C4-2B (cell line): ENCODE measurements at regions not wholly inside any gene's neighbourhood (a gene's known extent, or its start where the extent isn't known, plus 50 kb on each side); places are given as distances from the start of the nearest gene placed in this dataset.

Experiments used
- H3K27ac ChIP-seq: fragments of 450-650 bp; 2 replicates; pipeline ENCODE4 v1.5.1; 2017
- ZFX ChIP-seq: fragments of 450-650 bp; IDR thresholded peaks from 2 replicates; pipeline ENCODE4 v1.6.1; 2017
- TF ChIP-seq, protein P1 (sequence below): fragments of 450-650 bp; conservative IDR thresholded peaks from 2 replicates; pipeline ENCODE4 v1.5.1; 2017; ENCODE audit warnings: mild to moderate bottlenecking

DNA sequence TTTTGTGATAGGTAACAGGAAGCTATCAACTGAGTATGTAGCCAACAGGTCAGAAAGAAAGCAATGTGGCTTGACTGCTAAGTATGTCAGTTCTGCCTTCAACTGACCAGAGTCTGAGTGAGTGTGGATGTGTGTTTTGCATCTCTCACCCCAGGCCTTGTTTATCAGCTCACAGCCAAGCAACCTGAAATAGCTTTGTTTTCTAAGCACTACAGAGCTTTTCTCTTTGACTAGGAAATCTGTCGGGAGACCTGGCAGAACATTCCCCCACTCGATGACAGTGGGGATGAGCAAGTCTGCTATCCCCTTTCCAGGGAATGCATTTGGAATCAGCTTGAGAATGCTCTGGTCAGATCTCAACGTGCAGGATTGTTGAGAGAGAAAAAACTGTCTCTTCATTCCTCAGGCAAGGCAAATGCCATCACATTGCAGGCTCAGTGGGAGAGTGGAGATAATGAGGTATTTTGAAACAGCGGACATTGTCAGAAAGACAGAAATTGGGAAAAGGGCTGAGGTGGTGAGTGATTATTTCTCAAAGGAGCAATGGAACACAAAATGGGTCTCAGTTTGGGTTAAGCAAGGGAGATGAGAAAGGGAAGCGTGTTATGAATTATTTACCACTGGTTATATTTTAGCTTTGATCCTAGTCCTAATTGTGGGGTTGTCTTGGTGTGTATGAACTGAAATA is 233.8 kb upstream of the PIK3C3 start:
- H3K27ac ChIP-seq, result no peak overlapping the region
- TF ChIP-seq ZFX, result no peak
- TF ChIP-seq, protein P1, sequence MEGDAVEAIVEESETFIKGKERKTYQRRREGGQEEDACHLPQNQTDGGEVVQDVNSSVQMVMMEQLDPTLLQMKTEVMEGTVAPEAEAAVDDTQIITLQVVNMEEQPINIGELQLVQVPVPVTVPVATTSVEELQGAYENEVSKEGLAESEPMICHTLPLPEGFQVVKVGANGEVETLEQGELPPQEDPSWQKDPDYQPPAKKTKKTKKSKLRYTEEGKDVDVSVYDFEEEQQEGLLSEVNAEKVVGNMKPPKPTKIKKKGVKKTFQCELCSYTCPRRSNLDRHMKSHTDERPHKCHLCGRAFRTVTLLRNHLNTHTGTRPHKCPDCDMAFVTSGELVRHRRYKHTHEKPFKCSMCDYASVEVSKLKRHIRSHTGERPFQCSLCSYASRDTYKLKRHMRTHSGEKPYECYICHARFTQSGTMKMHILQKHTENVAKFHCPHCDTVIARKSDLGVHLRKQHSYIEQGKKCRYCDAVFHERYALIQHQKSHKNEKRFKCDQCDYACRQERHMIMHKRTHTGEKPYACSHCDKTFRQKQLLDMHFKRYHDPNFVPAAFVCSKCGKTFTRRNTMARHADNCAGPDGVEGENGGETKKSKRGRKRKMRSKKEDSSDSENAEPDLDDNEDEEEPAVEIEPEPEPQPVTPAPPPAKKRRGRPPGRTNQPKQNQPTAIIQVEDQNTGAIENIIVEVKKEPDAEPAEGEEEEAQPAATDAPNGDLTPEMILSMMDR, result no peak

DNA sequence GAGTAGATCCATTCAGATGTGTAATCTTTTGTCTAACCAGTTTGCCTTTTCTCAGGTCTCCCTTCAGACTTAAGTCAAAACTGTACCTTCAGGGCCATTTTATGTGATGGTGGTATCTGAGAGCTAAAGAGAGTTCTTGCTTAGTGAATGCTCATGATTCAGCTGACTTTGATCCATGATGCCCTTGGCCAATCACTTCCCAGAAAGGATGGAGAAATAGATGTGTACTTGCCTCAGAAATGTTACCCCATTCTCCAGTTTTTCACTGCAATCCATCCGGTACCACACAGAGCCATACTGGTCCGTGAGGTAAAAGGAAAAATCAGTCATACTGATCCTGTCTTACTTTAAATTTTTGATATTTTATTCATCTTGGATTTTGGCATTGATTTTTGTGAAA is 234.8 kb upstream of the PIK3C3 start:
- TF ChIP-seq ZFX, result no peak
- TF ChIP-seq, protein P1, result no peak
- H3K27ac ChIP-seq, result no peak overlapping the region

DNA sequence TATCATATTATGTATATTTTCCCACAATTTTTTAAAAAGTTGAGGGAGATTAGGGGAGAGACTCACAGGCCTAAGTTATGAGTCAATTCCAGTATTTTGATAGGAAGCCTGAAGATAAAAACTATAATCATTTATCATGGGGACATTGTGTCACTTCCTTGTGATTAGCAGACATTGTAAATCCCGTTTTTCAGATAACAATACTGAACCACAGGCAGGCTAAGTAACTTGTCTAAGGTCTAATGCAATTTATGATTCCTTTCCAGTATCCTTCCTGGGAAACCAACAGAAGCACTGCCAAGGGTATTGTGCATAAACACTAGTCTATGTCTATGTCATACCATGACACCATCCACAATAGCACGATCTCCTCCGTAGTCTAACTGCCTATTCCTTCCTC is 235.2 kb upstream of the PIK3C3 start:
- H3K27ac ChIP-seq, result no peak overlapping the region
- TF ChIP-seq ZFX, result no peak
- TF ChIP-seq, protein P1, result no peak

DNA sequence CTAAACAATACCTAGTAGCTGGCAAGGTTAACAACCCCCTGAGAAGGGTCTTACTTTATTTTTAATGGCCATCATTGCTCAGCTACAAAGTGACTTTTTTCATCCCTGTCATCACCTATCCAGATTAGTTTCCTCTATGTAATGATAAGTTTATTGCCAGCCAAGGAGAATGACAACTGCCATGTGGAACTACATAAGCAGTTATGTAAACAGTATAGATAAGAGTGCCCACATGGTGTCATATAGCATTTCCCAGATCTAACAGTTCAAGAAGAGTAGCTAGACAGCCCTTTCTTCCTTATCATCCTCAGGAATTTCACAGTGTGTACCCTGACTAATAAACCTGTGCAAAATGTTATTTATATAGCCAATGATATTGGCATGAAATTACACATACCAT is 240.2 kb upstream of the PIK3C3 start:
- TF ChIP-seq, protein P1, result no peak
- TF ChIP-seq ZFX, result no peak
- no peak overlapping the region for H3K27ac ChIP-seq

DNA sequence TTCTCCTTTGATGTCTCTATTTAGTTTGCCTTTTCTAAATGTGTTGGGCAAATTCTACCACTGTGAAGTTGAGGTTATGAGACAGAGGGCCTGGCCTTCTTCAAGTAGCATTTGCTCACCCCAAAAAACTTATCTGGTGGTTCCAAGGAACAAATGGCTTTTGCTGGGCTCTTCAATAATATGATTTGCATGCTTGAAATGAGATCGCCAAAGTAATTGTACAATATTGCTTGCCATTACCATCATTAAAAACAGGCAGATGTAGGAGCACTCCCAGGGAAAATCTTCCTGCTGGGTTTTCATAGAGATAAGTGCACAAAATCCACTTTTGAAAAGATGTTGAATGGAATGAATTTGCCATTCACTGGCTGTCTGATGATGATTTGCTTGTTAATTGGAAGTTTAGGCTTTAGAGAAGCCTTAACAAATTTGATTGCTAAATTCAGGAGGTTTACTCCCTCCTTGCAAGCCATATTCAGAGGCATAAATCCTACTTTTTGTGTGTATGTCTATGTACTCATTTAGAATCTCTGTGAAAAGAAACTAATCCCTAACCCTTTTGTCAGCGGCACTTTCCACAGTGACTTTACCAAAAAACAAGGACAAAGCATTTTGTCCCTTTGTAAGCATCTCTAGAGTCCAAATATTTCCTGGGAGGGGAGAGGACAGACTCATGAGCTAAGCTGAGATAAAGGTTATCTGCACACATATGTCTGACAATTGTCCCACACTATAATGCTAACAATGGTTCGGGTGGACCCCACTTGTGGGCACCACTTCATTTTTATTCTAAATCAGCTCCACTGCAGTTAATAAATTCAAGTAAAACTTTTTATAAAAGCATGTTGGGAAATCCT is 240.8 kb upstream of the PIK3C3 start:
- H3K27ac ChIP-seq, result no peak overlapping the region
- no peak for TF ChIP-seq ZFX

DNA sequence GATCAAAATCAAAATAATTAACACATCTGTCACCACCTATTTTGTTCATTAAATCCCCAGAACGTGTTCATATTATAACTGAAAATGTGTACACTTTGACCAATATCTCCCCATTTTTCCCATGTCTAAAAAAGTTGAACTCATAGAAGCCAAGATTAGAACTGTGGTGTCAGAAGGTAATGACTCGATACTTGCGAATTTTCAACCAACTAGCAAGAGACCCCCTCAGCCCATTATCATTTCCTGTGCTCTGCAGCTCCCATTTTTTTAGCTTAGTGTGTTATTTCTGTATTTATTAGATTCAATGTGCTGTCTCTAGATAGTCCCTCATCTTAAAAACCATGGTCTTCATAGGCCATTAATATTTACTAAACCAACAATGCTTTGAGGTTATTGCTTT is 248.7 kb upstream of the PIK3C3 start:
- TF ChIP-seq, protein P1, result no peak
- no peak for TF ChIP-seq ZFX
- no peak overlapping the region for H3K27ac ChIP-seq

DNA sequence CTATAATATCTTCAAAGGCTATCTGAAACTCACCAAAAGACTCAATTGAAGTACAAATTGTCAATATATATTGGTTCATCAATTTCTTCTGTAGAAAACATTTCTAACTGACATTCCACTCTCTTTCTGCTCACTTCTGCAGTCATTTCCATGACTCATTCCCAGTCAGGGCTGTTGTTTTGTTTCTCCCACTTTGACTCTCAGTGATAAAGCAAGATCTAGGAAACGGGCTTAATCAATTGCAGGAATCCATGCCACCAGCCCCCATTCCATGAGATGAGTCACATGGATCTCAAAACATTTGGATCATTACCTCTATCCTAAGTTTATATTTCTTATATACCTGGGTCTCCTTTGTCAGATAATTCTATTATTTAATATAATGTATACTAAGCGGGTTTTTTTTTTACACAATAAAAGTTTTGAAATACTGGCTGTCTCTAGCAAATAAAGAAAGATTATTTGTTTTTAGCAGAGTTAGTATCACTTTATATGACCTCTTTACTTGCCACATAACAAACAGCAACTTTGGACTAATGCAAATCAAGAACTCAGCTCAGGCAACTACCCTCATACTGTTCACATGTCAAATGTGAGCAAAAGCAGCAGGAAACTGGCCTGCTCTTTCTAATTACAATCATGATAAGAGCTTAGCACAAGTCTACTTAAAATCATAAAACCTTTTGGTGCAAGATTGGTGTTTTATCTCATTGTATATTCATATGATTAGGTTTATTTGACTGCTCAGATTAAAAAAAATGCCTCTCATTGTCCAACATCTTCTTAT is 251.1 kb upstream of the PIK3C3 start:
- no peak overlapping the region for H3K27ac ChIP-seq
- TF ChIP-seq, protein P1, result no peak
- no peak for TF ChIP-seq ZFX
